Upper lobe of right lung (tissue), 1 donor: ENCODE measurements at regions not wholly inside any gene's neighbourhood (a gene's known extent, or its start where the extent isn't known, plus 50 kb on each side); places are given as distances from the start of the nearest gene placed in this dataset.

Source experiments
- ATAC-seq: fragments of 200-7000 bp; cut with Tn5 transposase; one replicate; pipeline ENCODE4 v1.9.1; 2020; ENCODE audit warnings: mild to moderate bottlenecking, moderate library complexity
- DNase-seq: peaks from one replicate; pipeline ENCODE4 v3.0.0-alpha.2; 2020
- H3K27ac ChIP-seq: fragments of 200-600 bp; one replicate; pipeline ENCODE4 v1.8.0; 2022
- H3K27me3 ChIP-seq: fragments of 200-600 bp; one replicate; pipeline ENCODE4 v1.8.0; 2022; ENCODE audit warnings: mild to moderate bottlenecking
- H3K36me3 ChIP-seq: fragments of 200-600 bp; one replicate; pipeline ENCODE4 v1.8.0; 2022
- H3K4me1 ChIP-seq: fragments of 200-600 bp; one replicate; pipeline ENCODE4 v1.8.0; 2022
- H3K4me3 ChIP-seq: fragments of 200-600 bp; one replicate; pipeline ENCODE4 v1.8.0; 2022; ENCODE audit warnings: mild to moderate bottlenecking
- H3K9me3 ChIP-seq: fragments of 200-600 bp; one replicate; pipeline ENCODE4 v1.8.0; 2022
- intact Hi-C: fragments of 100-400 bp; cut with DNase I; formaldehyde crosslinking; loops from one replicate; pipeline ENCODE4 v1.11.0; 2022
- TF ChIP-seq, protein P1 (sequence below): fragments of 200-600 bp; IDR thresholded peaks from one replicate; pipeline ENCODE4 v1.8.0; 2022; ENCODE audit warnings: antibody characterized with exemption
- donor health status: DM: no; HTN: yes; CAD: no; lungs with severe emphysema.

- no peak for ATAC-seq
- no peaks in the 10 kb centered on the region for H3K9me3 ChIP-seq
- intact Hi-C loops: no loop called here
- no peaks in the 10 kb centered on the region for H3K4me1 ChIP-seq
- H3K27me3 ChIP-seq: no peaks in the 10 kb centered on the region
- no peak for DNase-seq
- H3K36me3 ChIP-seq: no peaks in the 10 kb centered on the region
- TF ChIP-seq, protein P1, sequence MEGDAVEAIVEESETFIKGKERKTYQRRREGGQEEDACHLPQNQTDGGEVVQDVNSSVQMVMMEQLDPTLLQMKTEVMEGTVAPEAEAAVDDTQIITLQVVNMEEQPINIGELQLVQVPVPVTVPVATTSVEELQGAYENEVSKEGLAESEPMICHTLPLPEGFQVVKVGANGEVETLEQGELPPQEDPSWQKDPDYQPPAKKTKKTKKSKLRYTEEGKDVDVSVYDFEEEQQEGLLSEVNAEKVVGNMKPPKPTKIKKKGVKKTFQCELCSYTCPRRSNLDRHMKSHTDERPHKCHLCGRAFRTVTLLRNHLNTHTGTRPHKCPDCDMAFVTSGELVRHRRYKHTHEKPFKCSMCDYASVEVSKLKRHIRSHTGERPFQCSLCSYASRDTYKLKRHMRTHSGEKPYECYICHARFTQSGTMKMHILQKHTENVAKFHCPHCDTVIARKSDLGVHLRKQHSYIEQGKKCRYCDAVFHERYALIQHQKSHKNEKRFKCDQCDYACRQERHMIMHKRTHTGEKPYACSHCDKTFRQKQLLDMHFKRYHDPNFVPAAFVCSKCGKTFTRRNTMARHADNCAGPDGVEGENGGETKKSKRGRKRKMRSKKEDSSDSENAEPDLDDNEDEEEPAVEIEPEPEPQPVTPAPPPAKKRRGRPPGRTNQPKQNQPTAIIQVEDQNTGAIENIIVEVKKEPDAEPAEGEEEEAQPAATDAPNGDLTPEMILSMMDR: no peak
- no peak overlapping the region for H3K27ac ChIP-seq
- H3K4me3 ChIP-seq: no peak overlapping the region
Observed at GRCh38 chr20:51970858-51971257, 168.5 kb upstream of the SALL4 start.

- ATAC-seq (no peak), DNase-seq (no peak)
- no peaks in the 10 kb centered on the region for H3K9me3 ChIP-seq
- no peaks in the 10 kb centered on the region for H3K36me3 ChIP-seq
- H3K27ac ChIP-seq: no peak overlapping the region
- no peaks in the 10 kb centered on the region for H3K27me3 ChIP-seq
- TF ChIP-seq, protein P1: no peak
- H3K4me3 ChIP-seq: no peak overlapping the region
- intact Hi-C loops: no loop called here
- H3K4me1 ChIP-seq: no peaks in the 10 kb centered on the region
Observed at GRCh38 chr20:51969191-51969590, 166.9 kb upstream of the SALL4 start.

DNA sequence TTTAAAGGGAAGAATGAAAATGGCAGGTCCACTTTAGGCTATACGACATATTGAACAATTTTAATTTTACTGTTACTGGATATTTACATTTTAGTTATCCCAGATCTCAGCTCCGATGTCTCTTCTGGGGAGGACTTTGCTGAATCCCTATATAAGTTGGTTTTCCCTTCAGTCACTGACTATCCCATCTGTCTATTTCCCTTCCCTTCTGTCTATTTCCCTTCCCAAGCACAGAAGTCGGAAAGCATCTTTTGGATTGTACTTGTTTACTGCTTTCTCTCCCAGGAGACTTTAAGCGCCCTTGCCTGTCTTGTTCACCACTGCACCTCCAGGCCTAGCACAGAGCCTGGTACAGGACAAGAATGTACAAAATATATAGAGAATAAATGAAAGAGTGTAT is 165.8 kb upstream of the SALL4 start:
- Histone ChIP-seq H3K4me3 (no peak overlapping the region), H3K4me1 (no peaks in the 10 kb centered on the region), H3K36me3 (no peaks in the 10 kb centered on the region), H3K27ac (no peak overlapping the region), H3K27me3 (no peaks in the 10 kb centered on the region), H3K9me3 (no peaks in the 10 kb centered on the region)
- TF ChIP-seq, protein P1: no peak
- no peak for ATAC-seq
- intact Hi-C loops: no loop called here
- no peak for DNase-seq

DNA sequence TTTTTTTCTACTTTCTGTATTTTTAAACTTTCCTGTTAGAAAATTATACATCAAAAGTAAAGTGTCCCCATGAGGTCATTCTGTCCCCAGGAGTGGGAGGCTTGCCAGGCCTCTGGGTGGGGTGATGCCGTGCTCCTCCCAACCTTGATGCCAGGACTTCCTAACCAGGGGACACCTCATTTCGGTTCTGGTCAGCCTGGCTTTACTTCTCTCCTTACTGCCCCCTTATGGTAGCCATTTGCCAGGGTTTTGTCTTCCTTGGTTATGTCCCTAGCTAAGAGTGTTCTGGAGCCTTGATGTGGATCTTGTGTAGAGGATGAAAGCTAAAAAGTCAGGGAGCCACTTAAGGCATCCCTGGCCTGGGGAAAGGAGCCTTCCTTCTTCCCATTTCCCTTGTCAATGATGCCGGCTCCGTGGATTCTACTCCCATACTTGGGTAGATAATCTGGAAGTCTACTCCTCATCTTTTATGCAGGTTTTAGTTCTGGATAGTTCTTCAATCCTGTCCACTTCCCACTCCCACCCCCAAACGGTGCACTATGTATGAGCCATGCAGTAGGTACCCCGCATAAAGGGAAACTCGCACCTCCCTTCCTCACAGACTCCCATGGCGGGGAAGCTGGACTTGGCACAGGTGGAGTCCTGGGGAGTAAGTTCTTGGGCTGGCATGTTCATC is 164.1 kb upstream of the SALL4 start:
- Histone ChIP-seq H3K4me1 (no peaks in the 10 kb centered on the region), H3K4me3 (no peak overlapping the region), H3K27ac (no peak overlapping the region), H3K9me3 (no peaks in the 10 kb centered on the region), H3K36me3 (no peaks in the 10 kb centered on the region), H3K27me3 (no peaks in the 10 kb centered on the region)
- DNase-seq (no peak), ATAC-seq (peak; percentile 91)
- TF ChIP-seq, protein P1: peak; percentile 61
- intact Hi-C loops: no loop called here

- intact Hi-C loops: no loop called here
- H3K4me3 ChIP-seq: peak overlapping the region; percentile 25
Observed at GRCh38 chr20:51961964-51962761, 159.8 kb upstream of the SALL4 start.

More at GRCh38 chr20:51961964-51962761, 159.8 kb upstream of the SALL4 start:
- H3K4me1 ChIP-seq: no peaks in the 10 kb centered on the region
- DNase-seq: no peak
- no peak overlapping the region for H3K27ac ChIP-seq
- TF ChIP-seq, protein P1: no peak
- H3K36me3 ChIP-seq: no peaks in the 10 kb centered on the region
- H3K27me3 ChIP-seq: no peaks in the 10 kb centered on the region
- no peak for ATAC-seq
- H3K9me3 ChIP-seq: no peaks in the 10 kb centered on the region
